ENCODE measurements at regions not wholly inside any gene's neighbourhood (a gene's known extent, or its start where the extent isn't known, plus 50 kb on each side); places are given as distances from the start of the nearest gene placed in this dataset.

DNA sequence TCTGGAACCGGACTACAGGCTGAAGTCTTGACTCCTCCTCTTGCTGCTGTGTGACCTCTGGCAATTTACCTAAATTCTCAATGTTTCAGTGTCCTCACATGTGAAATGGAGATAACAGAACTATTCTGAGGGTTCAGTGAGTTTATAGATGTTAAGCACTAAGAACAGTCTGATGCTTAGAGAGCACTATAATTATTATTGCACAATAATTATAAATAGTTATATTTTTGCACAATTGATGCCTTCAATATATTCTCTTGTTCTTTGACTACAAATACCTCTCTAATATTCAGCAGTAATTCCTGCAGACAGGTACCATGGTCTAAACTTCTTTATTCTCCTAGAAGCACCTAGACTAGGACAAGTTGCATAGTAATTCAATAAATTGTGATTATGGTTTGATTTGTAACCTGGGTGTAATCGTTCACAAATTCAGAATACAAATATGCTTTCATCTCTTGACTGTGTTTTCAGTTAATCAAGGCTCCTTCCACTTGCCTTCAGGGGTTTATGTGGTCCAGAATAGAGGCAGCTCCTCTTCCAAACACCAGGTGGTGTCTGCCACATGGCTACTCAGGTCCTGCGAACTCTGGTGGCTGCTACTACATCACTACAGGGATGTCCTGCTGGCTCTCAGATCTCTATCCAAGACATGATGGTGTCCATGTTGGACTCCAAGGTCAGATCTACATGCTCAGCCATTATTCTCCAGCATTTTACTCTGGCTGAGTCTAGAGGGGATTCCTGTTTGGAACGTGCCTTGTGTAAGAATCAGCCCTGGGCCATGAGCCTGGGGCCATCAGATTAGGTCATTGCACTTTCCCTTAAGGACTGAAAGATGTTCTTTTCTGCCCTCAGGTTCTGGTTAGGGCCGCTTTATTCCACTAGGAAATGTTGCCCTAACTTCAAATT lies 103.4 kb downstream of the QRFPR start:
- Mint-ChIP-seq H3K27ac (no peak overlapping the region), H3K36me3 (ENCODE audit: low read depth) (no peaks in the 10 kb centered on the region), H3K4me3 (no peak overlapping the region), H3K4me1 (peaks cover 6% of the 10 kb centered on the region), H3K9me3 (peaks cover 7% of the 10 kb centered on the region), H3K27me3 (peaks cover 28% of the 10 kb centered on the region)
- intact Hi-C loops (cut with micrococcal nuclease): no loop called here
- DNase-seq: peak; percentile 50

DNA sequence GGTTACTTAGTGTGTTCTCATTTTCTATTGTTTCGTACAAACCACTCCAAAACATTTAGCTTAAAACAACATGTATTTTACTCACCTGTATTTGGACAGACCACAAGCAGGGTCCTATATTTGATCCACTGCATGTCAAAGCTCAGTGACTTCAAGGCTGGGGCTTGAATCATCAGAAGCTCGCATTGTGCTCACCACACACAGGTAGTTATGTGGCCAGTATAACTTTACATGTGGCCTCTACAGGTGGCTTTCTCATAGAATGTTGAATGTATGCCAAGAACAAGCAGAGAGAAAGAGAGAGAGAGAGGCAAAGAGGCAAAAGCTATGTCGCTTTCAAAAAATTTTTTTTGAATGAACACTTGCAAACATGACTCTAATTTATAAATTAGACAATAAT lies 107.6 kb downstream of the QRFPR start:
- intact Hi-C loops (cut with micrococcal nuclease): no loop called here

DNA sequence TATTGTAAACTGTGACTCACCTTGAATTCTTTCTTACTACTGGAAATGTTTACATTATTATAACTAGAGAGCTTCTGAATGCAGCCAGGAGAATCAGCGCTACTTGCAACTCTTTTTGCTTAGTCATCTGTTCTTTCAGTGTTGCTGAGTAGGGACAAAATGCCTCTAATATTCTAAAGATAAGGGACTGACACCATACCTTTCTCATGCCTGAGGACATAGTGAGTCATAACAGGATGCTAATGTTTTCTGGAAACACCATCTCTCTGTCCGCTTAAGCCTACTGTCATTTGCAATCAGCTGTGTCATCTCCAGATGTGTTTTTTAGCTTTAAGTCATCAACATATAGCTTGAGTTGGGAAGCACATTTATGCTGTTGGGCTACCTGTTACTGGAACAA lies 108.3 kb downstream of the QRFPR start:
- H3K4me1 Mint-ChIP-seq: peaks cover 7% of the 10 kb centered on the region
- H3K27ac Mint-ChIP-seq: no peak overlapping the region
- peaks cover 18% of the 10 kb centered on the region for H3K27me3 Mint-ChIP-seq
- H3K36me3 Mint-ChIP-seq (ENCODE audit: low read depth): no peaks in the 10 kb centered on the region
- intact Hi-C loops (cut with micrococcal nuclease): no loop called here
- DNase-seq: no peak
- no peak overlapping the region for H3K4me3 Mint-ChIP-seq
- peaks cover 7% of the 10 kb centered on the region for H3K9me3 Mint-ChIP-seq

More for the DNA sequence above, 107.6 kb downstream of the QRFPR start:
- H3K4me1 Mint-ChIP-seq: peaks cover 7% of the 10 kb centered on the region
- H3K27ac Mint-ChIP-seq: no peak overlapping the region
- H3K9me3 Mint-ChIP-seq: peaks cover 7% of the 10 kb centered on the region
- no peak overlapping the region for H3K4me3 Mint-ChIP-seq
- no peaks in the 10 kb centered on the region for H3K36me3 Mint-ChIP-seq (ENCODE audit: low read depth)
- H3K27me3 Mint-ChIP-seq: peaks cover 18% of the 10 kb centered on the region
- no peak for DNase-seq

DNA sequence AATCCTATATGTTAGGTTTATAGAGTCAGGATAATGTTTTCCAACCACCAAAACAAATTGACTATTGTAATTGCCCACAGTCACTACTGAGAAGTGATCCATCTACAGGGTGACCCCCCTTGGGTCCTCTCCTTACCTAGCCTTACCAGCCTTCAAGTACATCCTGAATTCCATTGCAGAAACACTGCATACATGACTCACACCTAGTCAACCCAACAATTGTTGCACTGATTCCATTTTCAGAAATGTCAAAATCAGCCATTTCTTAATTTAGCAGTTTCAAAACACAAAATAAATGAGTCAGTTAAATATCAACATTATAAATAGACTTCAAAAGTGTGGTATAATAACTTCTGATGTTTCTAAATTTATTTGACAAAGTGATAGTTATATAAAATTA lies 106.3 kb upstream of the TNIP3 start:
- DNase-seq: no peak
- H3K27ac Mint-ChIP-seq: no peak overlapping the region
- H3K36me3 Mint-ChIP-seq (ENCODE audit: low read depth): no peaks in the 10 kb centered on the region
- H3K27me3 Mint-ChIP-seq: peaks cover 13% of the 10 kb centered on the region
- H3K4me3 Mint-ChIP-seq: no peak overlapping the region
- H3K9me3 Mint-ChIP-seq: peaks cover 14% of the 10 kb centered on the region
- intact Hi-C loops (cut with micrococcal nuclease): no loop called here
- peaks cover 11% of the 10 kb centered on the region for H3K4me1 Mint-ChIP-seq

DNA sequence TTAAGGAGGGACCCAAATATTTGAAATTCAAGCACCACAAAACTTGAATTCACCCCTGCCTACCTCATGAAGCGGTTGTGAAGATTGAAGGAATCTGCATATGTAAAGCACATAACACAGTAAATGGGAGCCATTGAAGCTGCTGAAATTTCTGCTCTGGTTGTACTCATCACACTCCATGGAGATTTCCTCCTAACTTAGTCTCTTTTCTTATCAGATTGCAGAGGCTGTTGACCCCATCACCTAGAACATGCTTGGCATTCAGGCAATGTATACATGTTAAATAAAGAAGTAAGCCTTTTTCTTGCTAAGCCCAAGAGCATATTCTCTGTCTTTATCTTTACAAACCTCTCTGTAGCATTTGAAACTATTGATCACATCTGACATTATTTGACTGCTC lies 104.9 kb upstream of the TNIP3 start:
- DNase-seq: peak; percentile 23
- peaks cover 6% of the 10 kb centered on the region for H3K9me3 Mint-ChIP-seq
- H3K4me1 Mint-ChIP-seq: peaks cover 11% of the 10 kb centered on the region
- no peak overlapping the region for H3K27ac Mint-ChIP-seq
- peaks cover 6% of the 10 kb centered on the region for H3K27me3 Mint-ChIP-seq
- no peak overlapping the region for H3K4me3 Mint-ChIP-seq
- H3K36me3 Mint-ChIP-seq (ENCODE audit: low read depth): no peaks in the 10 kb centered on the region
- intact Hi-C loops (cut with micrococcal nuclease): no loop called here

DNA sequence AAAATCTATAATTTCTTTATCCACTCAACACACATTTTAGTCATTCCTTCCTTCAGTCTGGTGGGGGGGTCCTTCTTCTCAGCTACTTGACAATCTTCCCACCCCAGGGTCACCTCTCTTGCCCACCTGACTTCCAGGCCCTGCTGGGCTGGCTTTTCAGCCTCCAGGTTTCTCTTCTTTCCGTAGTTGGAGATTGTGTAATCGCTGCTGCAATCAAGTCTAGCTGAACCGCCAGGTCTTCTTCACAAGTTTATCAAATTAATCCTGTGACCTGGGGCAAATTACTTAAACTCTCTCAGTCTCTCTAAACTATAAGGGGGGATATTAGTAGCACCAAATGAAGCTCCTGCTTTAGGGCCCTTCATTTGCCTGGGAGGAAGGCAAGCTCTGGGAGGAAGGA lies 102.9 kb upstream of the TNIP3 start:
- no peak overlapping the region for H3K4me3 Mint-ChIP-seq
- peaks cover 9% of the 10 kb centered on the region for H3K9me3 Mint-ChIP-seq
- intact Hi-C loops (cut with micrococcal nuclease): no loop called here
- H3K36me3 Mint-ChIP-seq (ENCODE audit: low read depth): no peaks in the 10 kb centered on the region
- DNase-seq: no peak
- peaks cover 6% of the 10 kb centered on the region for H3K4me1 Mint-ChIP-seq
- H3K27ac Mint-ChIP-seq: no peak overlapping the region
- peaks cover 6% of the 10 kb centered on the region for H3K27me3 Mint-ChIP-seq

DNA sequence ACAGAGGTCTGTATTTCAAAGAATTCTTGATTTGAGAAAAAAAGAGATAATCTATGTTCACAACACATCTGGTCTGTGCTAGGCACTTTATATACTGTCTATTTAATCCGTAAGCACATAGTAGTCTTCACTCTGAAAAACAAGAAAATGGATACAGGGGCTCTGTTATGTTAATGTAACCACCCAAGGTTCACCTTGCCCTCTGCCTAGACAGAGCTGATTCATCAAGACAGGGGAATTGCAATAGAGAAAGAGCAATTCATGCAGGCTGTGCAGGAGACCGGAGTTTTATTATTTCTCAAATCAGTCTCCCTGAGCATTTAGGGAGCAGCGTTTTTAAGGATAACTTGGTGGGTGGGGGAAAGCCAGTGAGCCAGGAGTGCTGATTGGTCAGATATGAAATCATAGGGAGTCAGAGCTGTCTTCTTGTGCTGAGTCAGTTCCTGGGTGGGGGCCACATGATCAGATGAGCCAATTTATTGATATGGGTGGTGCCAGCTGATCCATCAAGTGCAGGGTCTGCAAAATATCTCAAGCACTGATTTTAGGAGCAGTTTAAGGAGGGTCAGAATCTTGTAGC lies 92.9 kb upstream of the TNIP3 start:
- intact Hi-C loops (cut with micrococcal nuclease): loop anchor here (1.0 to 10.0 kb wide), 11 partner anchors 14 to 548 kb away; partner anchors contain the start of genes ANXA5 and EXOSC9
- Mint-ChIP-seq H3K27ac (peak overlapping the region; percentile 88), H3K4me1 (peaks cover 38% of the 10 kb centered on the region), H3K27me3 (no peaks in the 10 kb centered on the region), H3K36me3 (ENCODE audit: low read depth) (peaks cover 2% of the 10 kb centered on the region), H3K4me3 (peak overlapping the region; percentile 42), H3K9me3 (no peaks in the 10 kb centered on the region)
- DNase-seq: no peak

DNA sequence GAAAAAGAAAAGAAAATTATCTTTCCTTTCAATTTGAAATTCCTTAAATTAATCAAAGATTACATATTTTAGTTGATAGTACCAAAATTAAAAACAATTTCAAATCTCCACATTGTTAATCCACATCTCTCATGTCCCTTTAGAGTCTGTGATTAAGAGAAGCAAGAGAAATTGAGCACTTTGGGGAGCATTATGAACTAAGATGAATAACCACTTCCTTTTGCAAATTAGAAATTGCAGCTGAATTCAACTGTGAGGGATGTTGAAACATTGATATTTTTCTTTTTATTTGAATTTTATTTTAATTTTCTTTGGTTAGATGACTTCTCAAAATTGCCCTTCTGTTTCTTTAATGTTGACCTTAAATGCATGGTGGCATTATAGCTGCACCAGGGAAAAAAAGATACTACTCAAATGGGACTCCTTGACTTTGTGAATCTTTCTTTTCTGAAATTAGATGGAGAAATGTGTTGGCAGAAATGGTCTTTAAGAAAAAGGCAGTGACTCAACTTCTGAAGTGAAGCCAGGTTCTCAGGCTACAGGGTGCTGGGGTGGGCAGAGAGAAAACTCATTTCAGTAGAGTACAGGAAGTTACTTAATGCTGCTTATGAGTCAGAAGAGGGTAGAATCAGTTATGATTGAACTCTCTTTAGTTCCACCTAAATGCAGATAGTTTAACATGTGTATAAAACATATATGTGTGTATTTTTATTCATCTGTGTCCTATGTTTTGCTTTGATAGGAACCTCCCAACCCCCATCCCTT lies 92.0 kb upstream of the TNIP3 start:
- peak overlapping the region; percentile 88 for H3K27ac Mint-ChIP-seq
- H3K27me3 Mint-ChIP-seq: no peaks in the 10 kb centered on the region
- peak; percentile 82 for DNase-seq
- peaks cover 2% of the 10 kb centered on the region for H3K36me3 Mint-ChIP-seq (ENCODE audit: low read depth)
- no peaks in the 10 kb centered on the region for H3K9me3 Mint-ChIP-seq
- intact Hi-C loops (cut with micrococcal nuclease): loop anchor here (1.0 to 10.0 kb wide), 11 partner anchors 13 to 549 kb away; partner anchors contain the start of genes ANXA5 and EXOSC9
- H3K4me1 Mint-ChIP-seq: peaks cover 39% of the 10 kb centered on the region
- peak overlapping the region; percentile 42 for H3K4me3 Mint-ChIP-seq

DNA sequence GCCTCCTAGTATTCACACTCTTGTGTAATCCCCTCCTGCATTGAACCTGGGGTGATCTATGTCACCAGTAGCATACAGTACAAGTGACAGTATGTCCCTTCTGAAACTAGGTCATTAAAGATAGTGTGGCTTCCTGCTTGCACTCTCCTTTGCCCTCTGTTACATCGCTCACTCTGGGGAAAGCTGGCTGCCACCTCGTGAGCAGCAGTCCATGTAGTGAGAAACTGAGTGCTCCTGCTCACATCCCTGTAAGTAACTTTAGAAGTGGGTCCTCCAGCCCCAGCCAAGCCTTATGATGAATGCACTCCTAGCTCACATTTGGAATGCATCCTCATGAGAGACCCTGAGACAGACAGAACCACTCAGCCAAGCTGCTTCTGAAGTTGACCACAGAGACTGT lies 89.8 kb upstream of the TNIP3 start:
- Mint-ChIP-seq H3K9me3 (no peaks in the 10 kb centered on the region), H3K27ac (peak overlapping the region; percentile 19), H3K4me1 (peaks cover 48% of the 10 kb centered on the region), H3K4me3 (no peak overlapping the region), H3K36me3 (ENCODE audit: low read depth) (peaks cover 2% of the 10 kb centered on the region), H3K27me3 (no peaks in the 10 kb centered on the region)
- intact Hi-C loops (cut with micrococcal nuclease): loop anchor here (10.0 kb wide), 1 partner anchor 551 kb away; the partner anchor contains the start of gene EXOSC9
- no peak for DNase-seq

DNA sequence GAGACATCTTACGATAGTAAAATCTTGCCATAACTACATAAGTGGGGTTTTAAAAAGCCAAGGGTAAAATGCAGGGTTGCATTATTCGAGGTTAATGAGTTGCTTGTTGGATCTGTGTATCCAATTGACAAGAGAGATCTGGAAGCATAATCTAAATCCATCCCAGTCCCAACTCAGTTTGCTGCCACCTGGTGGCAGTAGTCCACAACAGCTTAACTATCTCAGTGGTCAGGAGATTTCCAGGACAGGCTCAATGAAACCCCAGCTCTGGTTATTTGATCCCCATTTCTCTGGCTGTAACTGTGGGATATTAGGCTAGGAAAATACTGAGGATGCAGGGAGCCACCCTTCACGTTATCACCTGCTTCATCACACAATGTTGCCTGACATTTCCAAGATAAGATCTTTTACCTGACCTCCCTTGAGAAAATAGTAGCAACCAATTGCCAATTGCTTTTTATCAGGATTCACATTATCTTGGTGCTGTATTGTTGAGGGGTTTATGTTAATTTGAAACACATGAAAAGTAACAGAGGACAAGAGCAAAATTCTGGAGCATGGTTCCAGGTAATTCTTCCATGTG lies 88.2 kb upstream of the TNIP3 start:
- peaks cover 2% of the 10 kb centered on the region for H3K36me3 Mint-ChIP-seq (ENCODE audit: low read depth)
- H3K4me3 Mint-ChIP-seq: no peak overlapping the region
- intact Hi-C loops (cut with micrococcal nuclease): loop anchor here (1.0 to 10.0 kb wide), 3 partner anchors 25 to 552 kb away; partner anchors contain the start of gene EXOSC9
- no peaks in the 10 kb centered on the region for H3K27me3 Mint-ChIP-seq
- peaks cover 43% of the 10 kb centered on the region for H3K4me1 Mint-ChIP-seq
- DNase-seq: peak; percentile 85
- no peak overlapping the region for H3K27ac Mint-ChIP-seq
- no peaks in the 10 kb centered on the region for H3K9me3 Mint-ChIP-seq

DNA sequence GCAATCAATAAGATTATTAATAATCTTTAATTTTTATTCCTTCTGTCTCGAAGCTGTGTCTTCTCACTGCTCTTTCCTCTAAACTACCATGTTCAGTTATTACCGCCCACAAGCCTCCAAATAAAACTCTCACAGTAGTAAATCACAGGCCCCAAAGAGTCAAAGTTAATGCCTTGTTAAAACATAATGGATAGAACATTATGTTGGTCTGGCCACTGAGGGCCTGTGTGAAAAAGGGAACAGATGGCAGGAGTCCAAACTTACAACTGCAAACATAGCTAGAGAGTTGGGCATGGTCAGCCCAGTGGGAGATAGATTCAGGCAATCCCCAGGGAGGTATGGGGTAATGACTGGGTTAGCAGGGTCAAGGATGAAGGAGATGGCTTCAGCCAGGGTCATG lies 84.6 kb upstream of the TNIP3 start:
- Mint-ChIP-seq H3K4me3 (no peak overlapping the region), H3K27ac (no peak overlapping the region), H3K9me3 (no peaks in the 10 kb centered on the region), H3K27me3 (peaks cover 3% of the 10 kb centered on the region), H3K4me1 (peaks cover 33% of the 10 kb centered on the region), H3K36me3 (ENCODE audit: low read depth) (no peaks in the 10 kb centered on the region)
- intact Hi-C loops (cut with micrococcal nuclease): no loop called here
- no peak for DNase-seq

DNA sequence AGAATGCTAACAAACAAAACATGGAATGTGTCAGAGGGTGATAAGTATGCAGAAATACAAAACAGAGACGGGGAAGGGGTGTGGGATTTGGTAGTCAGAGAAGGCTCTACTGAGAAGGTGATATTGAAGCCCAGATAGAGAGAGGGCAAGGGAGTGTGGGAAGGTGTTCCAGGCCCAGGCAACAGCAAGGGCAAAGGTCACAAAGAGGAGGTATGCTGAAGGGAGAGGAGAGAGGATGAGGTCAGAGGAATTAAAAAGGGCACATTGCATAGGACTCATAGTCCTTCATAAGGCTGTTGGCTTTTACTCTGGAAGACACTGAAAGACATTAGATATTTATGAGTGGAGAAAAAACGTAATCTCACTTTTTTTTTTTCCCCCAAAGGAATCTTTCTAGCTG lies 82.6 kb upstream of the TNIP3 start:
- Mint-ChIP-seq H3K4me3 (no peak overlapping the region), H3K27ac (no peak overlapping the region), H3K36me3 (ENCODE audit: low read depth) (no peaks in the 10 kb centered on the region), H3K27me3 (peaks cover 3% of the 10 kb centered on the region), H3K9me3 (no peaks in the 10 kb centered on the region), H3K4me1 (peaks cover 33% of the 10 kb centered on the region)
- intact Hi-C loops (cut with micrococcal nuclease): no loop called here
- DNase-seq: no peak

DNA sequence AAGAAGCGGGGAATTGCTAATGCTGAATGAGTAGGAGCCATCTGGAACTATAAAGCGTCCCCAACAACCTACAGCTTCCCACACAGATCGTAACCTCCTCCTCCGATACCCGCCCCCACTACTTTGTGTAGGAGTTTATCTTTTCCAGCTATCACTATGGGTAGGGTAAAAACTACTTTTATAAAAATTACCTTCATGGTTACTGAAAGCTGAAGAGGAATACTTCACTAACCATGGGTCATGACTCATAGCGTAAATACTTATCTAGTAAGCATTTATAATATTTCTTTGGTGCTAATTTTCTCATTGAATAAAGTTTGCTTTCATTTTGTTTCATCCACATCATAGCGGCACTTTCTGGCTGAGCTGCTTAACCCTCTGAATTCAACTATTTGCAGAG lies 79.4 kb upstream of the TNIP3 start:
- intact Hi-C loops (cut with micrococcal nuclease): loop anchor here (2.0 kb wide), 2 partner anchors 13 to 17 kb away; no protein-coding TSS in a partner anchor
- Mint-ChIP-seq H3K36me3 (ENCODE audit: low read depth) (no peaks in the 10 kb centered on the region), H3K27me3 (peaks cover 4% of the 10 kb centered on the region), H3K4me1 (peaks cover 35% of the 10 kb centered on the region), H3K9me3 (no peaks in the 10 kb centered on the region), H3K27ac (peak overlapping the region; percentile 74), H3K4me3 (peak overlapping the region; percentile 45)
- no peak for DNase-seq
